Fibroblast of skin of left biceps (primary cell): ENCODE measurements at regions not wholly inside any gene's neighbourhood (a gene's known extent, or its start where the extent isn't known, plus 50 kb on each side); places are given as distances from the start of the nearest gene placed in this dataset.

Source experiments
- DNase-seq, 2 experiments: peaks; one replicate each; pipeline ENCODE4 v3.0.0-alpha.2; 2013; ENCODE audit warnings: low read depth in 2 of 2

GRCh38 chrX:63884821-63885790 lies 100.1 kb upstream of the ARHGEF9 start:
- no peak for DNase-seq

- no peak for DNase-seq
Observed at GRCh38 chrX:63869506-63869905, 84.5 kb upstream of the ARHGEF9 start.

GRCh38 chrX:63855896-63856295 lies 70.9 kb upstream of the ARHGEF9 start:
- DNase-seq = no peak

- DNase-seq = no peak
Observed at GRCh38 chrX:63835361-63835760, 50.3 kb upstream of the ARHGEF9 start.
